ENCODE measurements at regions not wholly inside any gene's neighbourhood (a gene's known extent, or its start where the extent isn't known, plus 50 kb on each side); places are given as distances from the start of the nearest gene placed in this dataset.

DNA sequence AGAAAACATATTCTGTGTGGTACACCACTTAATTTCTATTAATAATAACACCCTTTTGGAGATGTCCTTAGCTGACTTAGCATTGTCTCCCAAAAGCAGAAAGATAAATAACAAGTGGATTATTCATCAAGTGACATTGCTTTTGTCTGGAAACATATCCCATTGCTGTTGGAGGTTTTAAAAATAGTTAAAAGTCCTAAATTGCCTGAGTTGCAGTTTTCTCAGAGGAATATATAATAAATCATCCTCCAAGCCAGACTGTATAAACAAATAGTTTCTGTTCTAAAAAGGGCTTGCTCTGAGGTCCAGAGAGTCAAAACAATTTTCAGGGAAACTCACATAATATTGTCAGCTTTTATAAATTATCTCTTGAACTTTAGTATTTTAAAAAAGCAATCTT is 60.4 kb upstream of the CD96 start:
- in situ Hi-C loops (cut with HindIII; ENCODE audit: low pct_unique_long_range_greater_than_20kb, low sequenced_read_pairs): no loop called here
- DNase-seq (ENCODE audit: low read depth, low spot score) (no peak), ATAC-seq (no peak)
- CTCF ChIA-PET: no interaction called here
- no peaks in the 10 kb centered on the region for H3K27me3 ChIP-seq (ENCODE audit: control insufficient read depth, insufficient read depth, low read length)
- BruUV-seq (replicated peaks): no TSS peak
- no peak overlapping the region for H3K4me3 ChIP-seq (ENCODE audit: low read depth in 2 of 2, low read length in 2 of 2)
- POLR2A ChIA-PET: no interaction called here
- H3K9me3 ChIP-seq (ENCODE audit: control insufficient read depth, insufficient read depth, low read depth, low read length): no peaks in the 10 kb centered on the region; the same call in 1 of the 2 replicates
- TF ChIP-seq REST (IDR thresholded peaks at IDR 0.05; ENCODE audit: insufficient read depth in 1 of 2, low read depth in 2 of 2, low read length in 1 of 2): no peak
- no peak for TF ChIP-seq TCF7L2 (IDR thresholded peaks at IDR 0.05; ENCODE audit: low read depth, low read length)
- H3K27ac ChIP-seq (ENCODE audit: low read length): no peak overlapping the region
- no peaks in the 10 kb centered on the region for H3K36me3 ChIP-seq (ENCODE audit: control insufficient read depth, insufficient read depth, low read length)
- no peaks in the 10 kb centered on the region for H3K4me1 ChIP-seq (ENCODE audit: control insufficient read depth, insufficient read depth, low read length)
- intact Hi-C loops (cut with micrococcal nuclease; ENCODE audit: unreplicated experiment): no loop called here

GRCh38 chr3:111482574-111482973 is 59.4 kb upstream of the CD96 start:
- POLR2A ChIA-PET: no interaction called here
- CTCF ChIA-PET: no interaction called here
- Histone ChIP-seq H3K36me3 (ENCODE audit: control insufficient read depth, insufficient read depth, low read length) (no peaks in the 10 kb centered on the region), H3K9me3 (ENCODE audit: control insufficient read depth, insufficient read depth, low read depth, low read length) (no peaks in the 10 kb centered on the region; the same call in 1 of the 2 replicates), H3K4me1 (ENCODE audit: control insufficient read depth, insufficient read depth, low read length) (no peaks in the 10 kb centered on the region), H3K27ac (ENCODE audit: low read length) (no peak overlapping the region), H3K27me3 (ENCODE audit: control insufficient read depth, insufficient read depth, low read length) (no peaks in the 10 kb centered on the region), H3K4me3 (ENCODE audit: low read depth in 2 of 2, low read length in 2 of 2) (no peak overlapping the region)
- TF ChIP-seq SIN3A (IDR thresholded peaks at IDR 0.05; ENCODE audit: borderline replicate concordance, insufficient read depth, low read depth, low read length) (no peak), TCF7L2 (IDR thresholded peaks at IDR 0.05; ENCODE audit: low read depth, low read length) (no peak)
- ATAC-seq (no peak), DNase-seq (ENCODE audit: low read depth, low spot score) (no peak)
- in situ Hi-C loops (cut with HindIII; ENCODE audit: low pct_unique_long_range_greater_than_20kb, low sequenced_read_pairs): no loop called here
- BruUV-seq (replicated peaks): no TSS peak
- intact Hi-C loops (cut with micrococcal nuclease; ENCODE audit: unreplicated experiment): no loop called here

DNA sequence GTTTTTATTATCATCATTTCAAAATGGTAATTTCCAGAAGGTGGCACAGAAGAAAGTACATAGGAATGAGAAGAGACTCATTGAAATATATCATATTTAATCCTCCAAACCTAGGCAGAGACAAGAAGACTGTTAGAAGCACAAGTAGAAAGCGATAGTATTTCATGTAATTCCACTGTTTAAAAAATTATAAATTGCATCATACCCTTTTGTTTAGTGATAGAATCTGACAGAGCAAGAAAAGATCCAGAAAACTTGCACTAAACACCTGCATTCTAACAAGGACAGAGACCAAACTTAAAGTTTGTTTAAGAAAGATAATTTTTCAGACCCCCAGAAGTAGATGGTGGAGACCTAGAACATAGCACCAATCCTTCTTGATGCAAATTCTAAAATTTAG is 56.9 kb upstream of the CD96 start:
- DNase-seq (ENCODE audit: low read depth, low spot score): no peak
- H3K27me3 ChIP-seq (ENCODE audit: control insufficient read depth, insufficient read depth, low read length): no peaks in the 10 kb centered on the region
- ATAC-seq: no peak
- TF ChIP-seq, protein P1, sequence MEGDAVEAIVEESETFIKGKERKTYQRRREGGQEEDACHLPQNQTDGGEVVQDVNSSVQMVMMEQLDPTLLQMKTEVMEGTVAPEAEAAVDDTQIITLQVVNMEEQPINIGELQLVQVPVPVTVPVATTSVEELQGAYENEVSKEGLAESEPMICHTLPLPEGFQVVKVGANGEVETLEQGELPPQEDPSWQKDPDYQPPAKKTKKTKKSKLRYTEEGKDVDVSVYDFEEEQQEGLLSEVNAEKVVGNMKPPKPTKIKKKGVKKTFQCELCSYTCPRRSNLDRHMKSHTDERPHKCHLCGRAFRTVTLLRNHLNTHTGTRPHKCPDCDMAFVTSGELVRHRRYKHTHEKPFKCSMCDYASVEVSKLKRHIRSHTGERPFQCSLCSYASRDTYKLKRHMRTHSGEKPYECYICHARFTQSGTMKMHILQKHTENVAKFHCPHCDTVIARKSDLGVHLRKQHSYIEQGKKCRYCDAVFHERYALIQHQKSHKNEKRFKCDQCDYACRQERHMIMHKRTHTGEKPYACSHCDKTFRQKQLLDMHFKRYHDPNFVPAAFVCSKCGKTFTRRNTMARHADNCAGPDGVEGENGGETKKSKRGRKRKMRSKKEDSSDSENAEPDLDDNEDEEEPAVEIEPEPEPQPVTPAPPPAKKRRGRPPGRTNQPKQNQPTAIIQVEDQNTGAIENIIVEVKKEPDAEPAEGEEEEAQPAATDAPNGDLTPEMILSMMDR (IDR thresholded peaks at IDR 0.05): no peak
- TF ChIP-seq REST (IDR thresholded peaks at IDR 0.05; ENCODE audit: insufficient read depth in 1 of 2, low read depth in 2 of 2, low read length in 1 of 2): no peak
- TF ChIP-seq POLR2AphosphoS5 (IDR thresholded peaks at IDR 0.05; ENCODE audit: low read depth, low read length): no peak
- TF ChIP-seq TCF7L2 (IDR thresholded peaks at IDR 0.05; ENCODE audit: low read depth, low read length): no peak
- no peak for TF ChIP-seq SIN3A (IDR thresholded peaks at IDR 0.05; ENCODE audit: borderline replicate concordance, insufficient read depth, low read depth, low read length)
- no TSS peak for BruUV-seq (replicated peaks)
- H3K36me3 ChIP-seq (ENCODE audit: control insufficient read depth, insufficient read depth, low read length): no peaks in the 10 kb centered on the region
- intact Hi-C loops (cut with micrococcal nuclease; ENCODE audit: unreplicated experiment) (no loop called here), in situ Hi-C loops (cut with HindIII; ENCODE audit: low pct_unique_long_range_greater_than_20kb, low sequenced_read_pairs) (no loop called here)
- H3K9me3 ChIP-seq (ENCODE audit: control insufficient read depth, insufficient read depth, low read depth, low read length): no peaks in the 10 kb centered on the region; the same call in 1 of the 2 replicates
- no peak overlapping the region for H3K4me3 ChIP-seq (ENCODE audit: low read depth in 2 of 2, low read length in 2 of 2)
- ChIA-PET POLR2A (no interaction called here), CTCF (no interaction called here)
- no peak overlapping the region for H3K27ac ChIP-seq (ENCODE audit: low read length)
- H3K4me1 ChIP-seq (ENCODE audit: control insufficient read depth, insufficient read depth, low read length): no peaks in the 10 kb centered on the region

All from Panc1 (cell line).